ENCODE measurements at regions not wholly inside any gene's neighbourhood (a gene's known extent, or its start where the extent isn't known, plus 50 kb on each side); places are given as distances from the start of the nearest gene placed in this dataset.

DNA sequence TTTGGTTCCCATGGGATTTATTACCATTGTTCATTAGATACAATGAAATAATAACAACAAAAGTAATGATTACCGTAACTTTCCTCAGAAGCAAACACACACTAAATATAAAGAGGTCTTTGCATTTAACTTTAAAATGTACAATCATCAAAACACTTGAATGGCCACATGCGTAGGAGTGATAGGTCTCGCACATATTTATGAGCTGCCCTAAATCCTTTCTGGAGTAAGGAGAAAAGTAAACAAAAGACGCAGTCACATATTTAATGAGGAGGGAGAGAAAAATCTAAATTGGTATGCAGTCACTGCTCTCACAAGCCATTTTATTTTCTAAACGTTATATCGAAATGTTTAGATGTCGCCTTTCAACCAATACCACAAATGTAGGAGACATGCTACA lies 129.4 kb upstream of the TCF21 start:
- ChIA-PET POLR2A (ENCODE audit: unreplicated experiment) (no interaction called here), CTCF (no interaction called here)
- no peaks in the 10 kb centered on the region for H3K9me3 ChIP-seq (ENCODE audit: control insufficient read depth, insufficient read depth, low read length)
- H3K9ac ChIP-seq (ENCODE audit: low read depth, low read length), result no peak overlapping the region
- peaks cover 15% of the 10 kb centered on the region for H3K4me1 ChIP-seq (ENCODE audit: control insufficient read depth, insufficient read depth, low read length)
- H3K9me1 ChIP-seq (ENCODE audit: insufficient read depth, low read length), result peaks cover 11% of the 10 kb centered on the region
- no peak overlapping the region for H4K91ac ChIP-seq (ENCODE audit: insufficient read depth, low read depth, low read length)
- H2AK5ac ChIP-seq (ENCODE audit: low read depth, low read length), result no peak overlapping the region
- no peak overlapping the region for H3K4me2 ChIP-seq (ENCODE audit: low read depth, low read length)
- no TSS peak for BruUV-seq (replicated peaks)
- no peak overlapping the region for H3K56ac ChIP-seq (ENCODE audit: extremely low read depth, insufficient read depth, low read length)
- H4K20me1 ChIP-seq (ENCODE audit: insufficient read depth, low read length), result no peaks in the 10 kb centered on the region
- H3K18ac ChIP-seq (ENCODE audit: low read depth, low read length), result peak overlapping the region; percentile 42; the same call in 1 of the 2 replicates
- intact Hi-C loops (cut with micrococcal nuclease), result no loop called here
- no peaks in the 10 kb centered on the region for H3K36me3 ChIP-seq (ENCODE audit: control insufficient read depth, insufficient read depth, low read length)
- H3K27ac ChIP-seq (ENCODE audit: insufficient read depth, low read length), result no peak overlapping the region
- WGBS, 2 experiments (ENCODE audit: extremely low coverage in 2 of 2, insufficient read length in 1 of 2), result no CpG with 5 or more reads among the region's 7 CpGs
- peaks cover 0 to 7% of the 10 kb centered on the region in 2 experiments; a peak in 2 of 4 replicates for H3K79me1 ChIP-seq (ENCODE audit: low read depth in 1 of 2, low read length in 2 of 2)
- H3K4me3 ChIP-seq (ENCODE audit: insufficient read depth, low read depth, low read length), result no peak overlapping the region
- H3K4ac ChIP-seq (ENCODE audit: low read depth, low read length), result peak overlapping the region; percentile 59; the same call in 1 of the 2 replicates
- ATAC-seq (ENCODE audit: low read depth) (no peak), DNase-seq (no peak)
- H3K27me3 ChIP-seq (ENCODE audit: control insufficient read depth, insufficient read depth, low read length), result no peaks in the 10 kb centered on the region
- in situ Hi-C loops (cut with MboI; ENCODE audit: low sequenced_read_pairs), result no loop called here
- no peak for TF ChIP-seq RCOR1 (IDR thresholded peaks at IDR 0.05; ENCODE audit: insufficient replicate concordance, low read length)
- no peak for TF ChIP-seq CEBPB (IDR thresholded peaks at IDR 0.05; ENCODE audit: low read depth, low read length)
- no peak for TF ChIP-seq USF2 (IDR thresholded peaks at IDR 0.05; ENCODE audit: low read depth, low read length)
- TF ChIP-seq MXI1 (IDR thresholded peaks at IDR 0.05; ENCODE audit: borderline replicate concordance, low read depth, low read length), result no peak
- TF ChIP-seq RAD21 (IDR thresholded peaks at IDR 0.05; ENCODE audit: low read length), result no peak
- TF ChIP-seq POLR2A (IDR thresholded peaks at IDR 0.05; ENCODE audit: low read depth, low read length), result no peak
- TF ChIP-seq BHLHE40 (IDR thresholded peaks at IDR 0.05; ENCODE audit: low read depth, low read length), result no peak
- TF ChIP-seq RFX5 (IDR thresholded peaks at IDR 0.05; ENCODE audit: low read depth, low read length), result no peak
- H2BK120ac ChIP-seq (ENCODE audit: low read depth, low read length), result peak overlapping the region; percentile 3; the same call in 1 of the 2 replicates
- H3K14ac ChIP-seq (replicated peaks; ENCODE audit: low read depth, low read length), result no peak overlapping the region; the same call in 1 of the 2 replicates
- no peak overlapping the region for H4K5ac ChIP-seq (ENCODE audit: low read depth, low read length)
- no peak overlapping the region for H3K23ac ChIP-seq (ENCODE audit: low read depth, low read length)
- no peak overlapping the region for H2AFZ ChIP-seq (replicated peaks; ENCODE audit: low read length, poor library complexity)
- H2BK15ac ChIP-seq (ENCODE audit: low read depth, low read length), result no peak overlapping the region
- peak overlapping the region; percentile 82; the same call in 1 of the 2 replicates for H2BK20ac ChIP-seq (ENCODE audit: low read depth, low read length)
- H2AK9ac ChIP-seq (replicated peaks; ENCODE audit: low read depth, low read length, poor library complexity), result no peak overlapping the region
- no peak overlapping the region for H2BK5ac ChIP-seq (ENCODE audit: low read depth, low read length, poor library complexity, severe bottlenecking)
- H4K8ac ChIP-seq (ENCODE audit: low read depth in 2 of 2, low read length in 2 of 2), result no peak overlapping the region
- dilution Hi-C loops (cut with HindIII; ENCODE audit: low sequenced_read_pairs, unreplicated experiment), result no loop called here

Measured in IMR-90 (cell line).